ENCODE measurements at regions not wholly inside any gene's neighbourhood (a gene's known extent, or its start where the extent isn't known, plus 50 kb on each side); places are given as distances from the start of the nearest gene placed in this dataset.

DNA sequence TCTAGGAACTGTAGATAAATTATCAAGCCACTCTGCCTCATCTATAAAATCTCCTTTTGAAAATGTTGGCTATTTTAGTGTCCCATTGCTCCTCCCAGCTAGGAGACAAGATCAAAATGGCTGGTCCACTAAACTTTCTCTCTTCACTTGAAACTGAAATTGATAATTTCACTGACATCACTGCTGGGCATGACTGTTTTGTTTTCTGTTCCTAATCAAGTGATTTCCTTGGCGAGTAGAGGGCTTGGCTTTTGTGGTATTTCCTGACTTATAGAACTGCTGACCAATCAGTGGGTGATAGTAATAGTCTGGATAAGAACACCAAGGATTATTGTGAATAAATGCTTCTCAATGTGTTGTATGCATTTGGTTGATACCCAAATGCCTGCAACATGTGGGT is 2152.9 kb downstream of the ARAP2 start:
- no peak overlapping the region for H3K4me3 ChIP-seq (ENCODE audit: low read depth, low read length)
- no peak for DNase-seq (ENCODE audit: low read depth)
- TF ChIP-seq, protein P1, sequence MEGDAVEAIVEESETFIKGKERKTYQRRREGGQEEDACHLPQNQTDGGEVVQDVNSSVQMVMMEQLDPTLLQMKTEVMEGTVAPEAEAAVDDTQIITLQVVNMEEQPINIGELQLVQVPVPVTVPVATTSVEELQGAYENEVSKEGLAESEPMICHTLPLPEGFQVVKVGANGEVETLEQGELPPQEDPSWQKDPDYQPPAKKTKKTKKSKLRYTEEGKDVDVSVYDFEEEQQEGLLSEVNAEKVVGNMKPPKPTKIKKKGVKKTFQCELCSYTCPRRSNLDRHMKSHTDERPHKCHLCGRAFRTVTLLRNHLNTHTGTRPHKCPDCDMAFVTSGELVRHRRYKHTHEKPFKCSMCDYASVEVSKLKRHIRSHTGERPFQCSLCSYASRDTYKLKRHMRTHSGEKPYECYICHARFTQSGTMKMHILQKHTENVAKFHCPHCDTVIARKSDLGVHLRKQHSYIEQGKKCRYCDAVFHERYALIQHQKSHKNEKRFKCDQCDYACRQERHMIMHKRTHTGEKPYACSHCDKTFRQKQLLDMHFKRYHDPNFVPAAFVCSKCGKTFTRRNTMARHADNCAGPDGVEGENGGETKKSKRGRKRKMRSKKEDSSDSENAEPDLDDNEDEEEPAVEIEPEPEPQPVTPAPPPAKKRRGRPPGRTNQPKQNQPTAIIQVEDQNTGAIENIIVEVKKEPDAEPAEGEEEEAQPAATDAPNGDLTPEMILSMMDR (conservative IDR thresholded peaks at IDR 0.05; ENCODE audit: low read depth, low read length): no peak

DNA sequence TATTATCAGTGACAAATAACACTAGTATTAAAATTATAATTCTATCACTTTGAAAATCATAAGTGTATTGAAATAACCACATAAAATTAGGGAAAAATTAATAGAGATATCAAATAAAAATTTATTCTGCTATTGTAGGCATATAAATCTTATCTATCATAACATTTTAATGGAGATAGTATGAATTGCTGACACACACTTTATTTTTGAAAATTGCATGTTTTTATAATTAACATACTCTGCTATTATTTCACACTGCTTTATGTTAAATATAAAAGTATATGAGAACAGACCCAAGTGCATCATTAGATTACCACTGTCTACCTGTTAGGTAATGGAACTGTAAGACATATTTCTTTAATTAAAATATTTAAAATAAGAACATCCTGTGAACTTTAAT is 2150.2 kb downstream of the ARAP2 start:
- TF ChIP-seq, protein P1 (conservative IDR thresholded peaks at IDR 0.05; ENCODE audit: low read depth, low read length): no peak
- no peak overlapping the region for H3K4me3 ChIP-seq (ENCODE audit: low read depth, low read length)
- DNase-seq (ENCODE audit: low read depth): no peak

DNA sequence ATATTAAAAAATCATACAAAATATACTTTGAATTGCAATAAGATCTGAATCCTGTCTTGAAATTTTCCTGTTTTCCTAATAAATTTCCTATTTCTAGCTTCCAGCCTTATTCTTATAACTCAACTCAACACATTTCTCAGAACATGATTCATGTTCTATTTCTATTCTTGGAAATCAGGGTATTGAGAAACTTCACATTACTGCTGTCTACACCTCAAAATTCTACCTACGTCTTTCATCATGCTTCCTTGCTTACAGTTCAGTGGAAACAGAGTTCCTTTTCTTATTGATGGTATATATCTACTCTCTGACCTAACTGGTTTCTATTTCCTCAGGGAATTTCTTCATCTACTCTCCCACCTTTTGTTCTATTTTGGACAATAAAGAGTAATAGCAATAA is 2139.0 kb downstream of the ARAP2 start:
- H3K4me3 ChIP-seq (ENCODE audit: low read depth, low read length): no peak overlapping the region
- TF ChIP-seq, protein P1 (conservative IDR thresholded peaks at IDR 0.05; ENCODE audit: low read depth, low read length): no peak
- DNase-seq (ENCODE audit: low read depth): no peak

DNA sequence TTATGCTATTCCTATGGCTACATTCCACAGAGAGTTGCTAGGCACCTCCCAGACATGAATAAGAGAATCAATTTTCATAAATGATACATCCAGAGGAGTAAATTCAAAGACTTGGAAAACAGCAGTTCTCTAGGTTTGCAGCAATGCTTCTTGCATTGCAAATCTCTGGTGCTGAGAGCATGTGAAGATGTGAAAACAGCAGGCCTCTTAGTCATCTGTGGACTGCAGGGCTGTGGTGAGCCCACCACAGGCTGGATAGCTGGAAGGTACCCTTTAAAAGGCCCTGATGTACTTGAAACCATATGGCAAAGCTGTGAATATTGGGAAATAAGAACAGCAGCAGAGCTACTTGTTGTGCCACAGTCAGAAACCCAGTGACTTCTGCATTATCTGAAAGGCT is 2135.9 kb downstream of the ARAP2 start:
- no peak for DNase-seq (ENCODE audit: low read depth)
- TF ChIP-seq, protein P1 (conservative IDR thresholded peaks at IDR 0.05; ENCODE audit: low read depth, low read length): no peak
- H3K4me3 ChIP-seq (ENCODE audit: low read depth, low read length): no peak overlapping the region

DNA sequence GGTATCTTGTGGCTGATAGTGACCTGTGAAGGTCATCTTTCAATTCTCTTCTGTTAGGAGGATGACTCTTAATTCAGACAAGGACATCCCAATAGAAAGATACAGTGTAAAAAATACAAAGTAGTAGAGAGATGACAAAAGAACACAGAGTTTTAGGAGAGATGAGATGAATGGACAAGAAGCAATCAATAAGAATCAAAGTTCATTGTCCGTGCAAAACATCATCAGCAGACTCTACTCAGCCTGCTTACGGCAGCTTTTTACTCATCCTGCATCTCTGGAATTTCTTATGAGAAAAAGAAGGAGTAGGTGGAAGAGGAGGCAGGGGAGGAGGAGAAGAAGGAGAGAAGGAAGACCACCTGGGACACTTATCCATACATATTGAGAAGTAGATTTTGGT is 2131.7 kb downstream of the ARAP2 start:
- TF ChIP-seq, protein P1 (conservative IDR thresholded peaks at IDR 0.05; ENCODE audit: low read depth, low read length): no peak
- no peak for DNase-seq (ENCODE audit: low read depth)
- no peak overlapping the region for H3K4me3 ChIP-seq (ENCODE audit: low read depth, low read length)

DNA sequence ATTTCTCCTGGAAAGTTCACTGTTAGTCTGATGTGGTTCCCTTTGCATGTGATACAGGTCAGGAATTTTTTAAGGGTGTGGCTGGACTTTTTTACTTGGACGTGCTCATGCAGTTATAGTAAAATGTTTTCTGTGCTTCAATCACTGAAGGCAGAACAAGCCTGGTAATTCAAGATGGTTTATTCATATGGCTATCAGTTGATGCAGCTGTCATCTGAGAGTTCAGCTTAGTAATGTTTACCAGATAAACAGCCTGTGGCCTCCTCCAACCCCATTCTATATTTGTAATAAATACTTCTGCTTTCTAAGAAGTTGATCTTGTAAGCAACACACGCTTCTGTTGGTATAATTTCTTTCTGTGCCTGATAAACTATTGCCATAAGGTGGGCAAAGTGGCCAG is 2105.9 kb downstream of the ARAP2 start:
- no peak for DNase-seq (ENCODE audit: low read depth)
- TF ChIP-seq, protein P1 (conservative IDR thresholded peaks at IDR 0.05; ENCODE audit: low read depth, low read length): no peak
- no peak overlapping the region for H3K4me3 ChIP-seq (ENCODE audit: low read depth, low read length)

DNA sequence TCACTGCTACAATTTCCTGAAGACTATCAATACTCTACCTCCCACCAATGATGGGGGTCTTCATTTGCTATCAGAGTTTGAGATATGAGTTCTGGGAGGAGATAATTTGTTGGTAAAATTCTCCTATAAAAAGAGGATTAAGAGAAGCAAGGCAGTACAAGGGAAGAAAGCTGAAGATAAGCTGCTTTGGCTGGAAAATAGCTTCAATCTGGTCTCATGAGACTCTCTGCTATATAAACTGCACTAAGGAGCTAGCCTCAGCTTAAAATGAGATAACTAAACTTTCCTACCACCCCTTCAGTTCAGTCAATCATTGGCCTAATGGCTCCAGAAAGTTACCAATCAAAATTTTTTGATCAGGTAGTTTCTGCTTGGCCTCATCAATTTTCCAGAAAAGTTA is 2105.0 kb downstream of the ARAP2 start:
- DNase-seq (ENCODE audit: low read depth): no peak
- no peak overlapping the region for H3K4me3 ChIP-seq (ENCODE audit: low read depth, low read length)
- TF ChIP-seq, protein P1 (conservative IDR thresholded peaks at IDR 0.05; ENCODE audit: low read depth, low read length): no peak
